A549 (cell line): ENCODE measurements at regions not wholly inside any gene's neighbourhood (a gene's known extent, or its start where the extent isn't known, plus 50 kb on each side); places are given as distances from the start of the nearest gene placed in this dataset.

Source experiments
- ATAC-seq, 2 experiments: fragments of 200-7000 bp in 1 of 2; fragments of >200 bp in 1 of 2; cut with Nextera tagmentation in 1 of 2; cut with Tn5 transposase in 1 of 2; 3 replicates each; pipeline versions ENCODE4 v1.8.0 to v1.9.1; 2018 to 2020; ENCODE audit warnings: mild to moderate bottlenecking in 1 of 2, moderate library complexity in 1 of 2
- CTCF ChIA-PET: fragments of 300-600 bp; sonication (Branson Sonifier 250); formaldehyde crosslinking; extraction: SDS; loops from one replicate; lab custom pipeline; 2021; ENCODE audit warnings: antibody characterized with exemption, inconsistent platforms; lab: Yijun Ruan, JAX
- POLR2A ChIA-PET: fragments of 350-600 bp; formaldehyde crosslinking; extraction: SDS; loops from one replicate; lab custom pipeline; 2021; ENCODE audit warnings: antibody characterized with exemption, inconsistent platforms; lab: Yijun Ruan, JAX
- DNase-seq, 2 experiments: peaks; one replicate each; pipeline versions ENCODE4 v3.0.0 to v3.0.0-alpha.2; 2011 to 2016; ENCODE audit warnings: low read depth in 1 of 2, low spot score in 1 of 2
- FAIRE-seq: peaks from 2 replicates; lab custom pipeline; 2011; peaks lifted over from hg19 to GRCh38; lab: Jason Lieb, UNC
- H3K27ac ChIP-seq, 2 experiments: fragments of >200 bp; sonication (Bioruptor Twin); formaldehyde crosslinking; 3 replicates each; pipeline ENCODE4 v1.5.1; 2016 to 2017
- H3K4me1 ChIP-seq: fragments of >200 bp; sonication (Bioruptor Twin); formaldehyde crosslinking; 3 replicates; pipeline ENCODE4 v1.6.1; 2016
- H3K4me2 ChIP-seq: fragments of >200 bp; sonication (Bioruptor Twin); formaldehyde crosslinking; 3 replicates; pipeline ENCODE4 v1.6.1; 2016
- H3K4me3 ChIP-seq: fragments of >200 bp; sonication (Bioruptor Twin); formaldehyde crosslinking; 3 replicates; pipeline ENCODE4 v1.5.1; 2016
- H3K9me3 ChIP-seq: fragments of >200 bp; sonication (Bioruptor Twin); formaldehyde crosslinking; 3 replicates; pipeline ENCODE4 v1.6.1; 2016
- ATOH8 ChIP-seq: fragments of 250-450 bp; sonication (Bioruptor Pico); IDR thresholded peaks from 2 replicates; pipeline ENCODE4 v1.5.0; 2020; ENCODE audit warnings: low read depth, mild to moderate bottlenecking, moderate library complexity
- BHLHE40 ChIP-seq: IDR thresholded peaks from 2 replicates; pipeline ENCODE4 v1.6.1; 2012; ENCODE audit warnings: low read depth, low read length, inconsistent platforms
- CEBPB ChIP-seq, 2 experiments: fragments of >200 bp in 1 of 2; sonication (Bioruptor Twin) in 1 of 2; formaldehyde crosslinking in 1 of 2; IDR thresholded peaks; 2 replicates each; pipeline ENCODE4 v1.6.1; 2012 to 2016
- EHF ChIP-seq: fragments of 250-450 bp; sonication (Bioruptor Pico); IDR thresholded peaks from 2 replicates; pipeline ENCODE4 v1.5.0; 2020; ENCODE audit warnings: mild to moderate bottlenecking
- FOXS1 ChIP-seq: fragments of 250-450 bp; sonication (Bioruptor Pico); IDR thresholded peaks from 2 replicates; pipeline ENCODE4 v1.5.0; 2020; ENCODE audit warnings: mild to moderate bottlenecking, moderate library complexity
- GATA3 ChIP-seq: IDR thresholded peaks from 2 replicates; pipeline ENCODE4 v1.6.1; 2012; ENCODE audit warnings: borderline replicate concordance
- HEYL ChIP-seq: fragments of 250-450 bp; sonication (Bioruptor Pico); IDR thresholded peaks from 2 replicates; pipeline ENCODE4 v1.8.0; 2021; ENCODE audit warnings: mild to moderate bottlenecking, moderate library complexity
- JUN ChIP-seq, 2 experiments: fragments of >200 bp; sonication (Bioruptor Twin); formaldehyde crosslinking; IDR thresholded peaks; 2 replicates in 1 of 2; 3 replicates in 1 of 2; pipeline ENCODE4 v1.6.1; 2016 to 2017
- JUNB ChIP-seq: fragments of >200 bp; sonication (Bioruptor Twin); formaldehyde crosslinking; IDR thresholded peaks from 2 replicates; pipeline ENCODE4 v1.6.1; 2016
- NFE2L2 ChIP-seq: fragments of 150-350 bp; conservative IDR thresholded peaks from 2 replicates; pipeline ENCODE4 v1.6.1; 2014; ENCODE audit warnings: low read length
- NR3C1 ChIP-seq: fragments of >200 bp; sonication (Bioruptor Twin); formaldehyde crosslinking; IDR thresholded peaks from 3 replicates; pipeline ENCODE4 v1.6.1; 2017
- PBX3 ChIP-seq: IDR thresholded peaks from 2 replicates; pipeline ENCODE4 v1.6.1; 2012
- SMC3 ChIP-seq: fragments of >200 bp; sonication (Bioruptor Twin); formaldehyde crosslinking; IDR thresholded peaks from 3 replicates; pipeline ENCODE4 v1.6.1; 2018; ENCODE audit warnings: inconsistent platforms
- SREBF2 ChIP-seq: fragments of 450-650 bp; IDR thresholded peaks from 2 replicates; pipeline ENCODE4 v1.6.1; 2014; ENCODE audit warnings: mild to moderate bottlenecking, moderate library complexity
- TFCP2L1 ChIP-seq: fragments of 250-450 bp; sonication (Bioruptor Pico); IDR thresholded peaks from 2 replicates; pipeline ENCODE4 v1.5.0; 2021; ENCODE audit warnings: mild to moderate bottlenecking
- TP53 ChIP-seq: fragments of 250-450 bp; sonication (Bioruptor Pico); IDR thresholded peaks from 2 replicates; pipeline ENCODE4 v1.5.0; 2021; ENCODE audit warnings: mild to moderate bottlenecking, moderate library complexity
- USF2 ChIP-seq: fragments of 450-650 bp; IDR thresholded peaks from 2 replicates; pipeline ENCODE4 v1.6.1; 2014; ENCODE audit warnings: antibody characterized with exemption
- ZC3H11A ChIP-seq: fragments of 450-650 bp; IDR thresholded peaks from 2 replicates; pipeline ENCODE4 v1.6.1; 2014; ENCODE audit warnings: antibody characterized with exemption, mild to moderate bottlenecking
- ZFP36 ChIP-seq: fragments of 450-650 bp; IDR thresholded peaks from 2 replicates; pipeline ENCODE4 v1.6.1; 2014; ENCODE audit warnings: borderline replicate concordance; ENCODE audit not compliant: partially characterized antibody
- WGBS: methylation state at CpG from one replicate; pipeline ENCODE4 v1.1.6; 2017; ENCODE audit errors: missing lambda C conversion rate; 5-methylcytosine and 5-hydroxymethylcytosine counted together
- TF ChIP-seq, protein P1 (sequence below): fragments of >200 bp; sonication (Bioruptor Twin); formaldehyde crosslinking; IDR thresholded peaks from 3 replicates; pipeline ENCODE4 v1.5.1; 2016
- TF ChIP-seq, protein P2 (sequence below): fragments of 150-350 bp; IDR thresholded peaks from 2 replicates; pipeline ENCODE4 v1.6.1; 2014; ENCODE audit warnings: low read depth, mild to moderate bottlenecking, low read length
- TF ChIP-seq, protein P3 (sequence below): IDR thresholded peaks from 2 replicates; pipeline ENCODE4 v1.6.1; 2012; ENCODE audit warnings: low read depth, borderline replicate concordance

DNA sequence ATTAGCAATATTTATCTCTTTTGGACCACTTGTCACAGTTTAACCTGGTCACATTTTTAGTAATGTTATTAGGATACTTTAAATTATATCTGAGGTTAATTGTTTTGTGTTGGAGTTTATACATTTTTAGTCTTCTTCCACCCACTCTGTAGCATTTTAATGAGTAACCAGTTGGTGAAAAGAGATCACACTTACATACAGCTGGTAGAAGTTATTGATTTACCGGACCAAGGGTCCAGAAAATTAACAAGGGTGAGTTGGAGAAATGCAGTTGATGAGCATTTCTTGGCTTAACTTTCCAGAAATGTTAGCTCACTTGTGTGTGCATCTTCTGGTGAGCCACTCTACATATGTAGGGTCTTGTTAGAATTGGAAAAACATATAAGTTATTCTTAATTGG lies 219.6 kb downstream of the GRXCR1 start:
- 0% methylated on average over 1 of the region's 1 CpG for WGBS
- ATAC-seq: no peak
- no peak overlapping the region for H3K4me2 ChIP-seq
- no peak overlapping the region for H3K4me3 ChIP-seq
- ChIA-PET CTCF (no interaction called here), POLR2A (no interaction called here)
- FAIRE-seq: no peak
- no peaks in the 10 kb centered on the region for H3K4me1 ChIP-seq
- no peak for DNase-seq
- no peak for TF ChIP-seq FOXS1 (CRISPR knock-in tag)
- TF ChIP-seq, all 56 proteins: peak for 0
- H3K9me3 ChIP-seq: no peaks in the 10 kb centered on the region
- H3K27ac ChIP-seq: no peak overlapping the region

GRCh38 chr4:43113196-43113595 lies 220.7 kb downstream of the GRXCR1 start:
- TF ChIP-seq, protein P1, sequence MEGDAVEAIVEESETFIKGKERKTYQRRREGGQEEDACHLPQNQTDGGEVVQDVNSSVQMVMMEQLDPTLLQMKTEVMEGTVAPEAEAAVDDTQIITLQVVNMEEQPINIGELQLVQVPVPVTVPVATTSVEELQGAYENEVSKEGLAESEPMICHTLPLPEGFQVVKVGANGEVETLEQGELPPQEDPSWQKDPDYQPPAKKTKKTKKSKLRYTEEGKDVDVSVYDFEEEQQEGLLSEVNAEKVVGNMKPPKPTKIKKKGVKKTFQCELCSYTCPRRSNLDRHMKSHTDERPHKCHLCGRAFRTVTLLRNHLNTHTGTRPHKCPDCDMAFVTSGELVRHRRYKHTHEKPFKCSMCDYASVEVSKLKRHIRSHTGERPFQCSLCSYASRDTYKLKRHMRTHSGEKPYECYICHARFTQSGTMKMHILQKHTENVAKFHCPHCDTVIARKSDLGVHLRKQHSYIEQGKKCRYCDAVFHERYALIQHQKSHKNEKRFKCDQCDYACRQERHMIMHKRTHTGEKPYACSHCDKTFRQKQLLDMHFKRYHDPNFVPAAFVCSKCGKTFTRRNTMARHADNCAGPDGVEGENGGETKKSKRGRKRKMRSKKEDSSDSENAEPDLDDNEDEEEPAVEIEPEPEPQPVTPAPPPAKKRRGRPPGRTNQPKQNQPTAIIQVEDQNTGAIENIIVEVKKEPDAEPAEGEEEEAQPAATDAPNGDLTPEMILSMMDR: no peak
- no peak for TF ChIP-seq ZFP36
- no peak for TF ChIP-seq TP53
- TF ChIP-seq, protein P2, sequence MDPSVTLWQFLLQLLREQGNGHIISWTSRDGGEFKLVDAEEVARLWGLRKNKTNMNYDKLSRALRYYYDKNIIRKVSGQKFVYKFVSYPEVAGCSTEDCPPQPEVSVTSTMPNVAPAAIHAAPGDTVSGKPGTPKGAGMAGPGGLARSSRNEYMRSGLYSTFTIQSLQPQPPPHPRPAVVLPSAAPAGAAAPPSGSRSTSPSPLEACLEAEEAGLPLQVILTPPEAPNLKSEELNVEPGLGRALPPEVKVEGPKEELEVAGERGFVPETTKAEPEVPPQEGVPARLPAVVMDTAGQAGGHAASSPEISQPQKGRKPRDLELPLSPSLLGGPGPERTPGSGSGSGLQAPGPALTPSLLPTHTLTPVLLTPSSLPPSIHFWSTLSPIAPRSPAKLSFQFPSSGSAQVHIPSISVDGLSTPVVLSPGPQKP: no peak
- no peak for TF ChIP-seq USF2
- no peak for TF ChIP-seq ZC3H11A
- no peak for TF ChIP-seq BHLHE40
- no peak for TF ChIP-seq JUN (IDR thresholded peaks at IDR 0.05)
- no peak for TF ChIP-seq SMC3
- TF ChIP-seq GATA3: no peak
- no peak for TF ChIP-seq FOXS1 (CRISPR knock-in tag)
- TF ChIP-seq SREBF2: no peak
- no peak for TF ChIP-seq PBX3
- TF ChIP-seq, protein P3, sequence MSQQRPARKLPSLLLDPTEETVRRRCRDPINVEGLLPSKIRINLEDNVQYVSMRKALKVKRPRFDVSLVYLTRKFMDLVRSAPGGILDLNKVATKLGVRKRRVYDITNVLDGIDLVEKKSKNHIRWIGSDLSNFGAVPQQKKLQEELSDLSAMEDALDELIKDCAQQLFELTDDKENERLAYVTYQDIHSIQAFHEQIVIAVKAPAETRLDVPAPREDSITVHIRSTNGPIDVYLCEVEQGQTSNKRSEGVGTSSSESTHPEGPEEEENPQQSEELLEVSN: no peak
- TF ChIP-seq HEYL (CRISPR knock-in tag): no peak
- TF ChIP-seq NFE2L2: no peak
- TF ChIP-seq CEBPB (IDR thresholded peaks at IDR 0.05): no peak
- no peak for TF ChIP-seq EHF (CRISPR knock-in tag)
- WGBS: 0% methylated on average over 1 of the region's 3 CpGs

GRCh38 chr4:43126595-43126994 lies 234.1 kb downstream of the GRXCR1 start:
- no peaks in the 10 kb centered on the region for H3K9me3 ChIP-seq
- H3K4me3 ChIP-seq: no peak overlapping the region
- H3K27ac ChIP-seq: no peak overlapping the region
- FAIRE-seq: no peak
- ChIA-PET POLR2A (no interaction called here), CTCF (no interaction called here)
- no peak overlapping the region for H3K4me2 ChIP-seq
- no peak for ATAC-seq
- H3K4me1 ChIP-seq: no peaks in the 10 kb centered on the region
- no peak for DNase-seq
- TF ChIP-seq PBX3 (no peak), ATOH8 (CRISPR knock-in tag) (no peak), SMC3 (no peak), TFCP2L1 (CRISPR knock-in tag) (no peak), FOXS1 (CRISPR knock-in tag) (no peak), JUN (IDR thresholded peaks at IDR 0.05) (no peak), JUNB (no peak), NR3C1 (no peak)
- TF ChIP-seq, protein P2: no peak
- TF ChIP-seq, protein P1: no peak
- TF ChIP-seq, all 56 proteins: peak for 0

More at GRCh38 chr4:43113196-43113595, 220.7 kb downstream of the GRXCR1 start:
- no peaks in the 10 kb centered on the region for H3K9me3 ChIP-seq
- no peak for DNase-seq
- FAIRE-seq: no peak
- H3K4me3 ChIP-seq: no peak overlapping the region
- no peak for ATAC-seq
- no peak overlapping the region for H3K27ac ChIP-seq
- H3K4me1 ChIP-seq: no peaks in the 10 kb centered on the region
- no peak overlapping the region for H3K4me2 ChIP-seq
- ChIA-PET POLR2A (no interaction called here), CTCF (no interaction called here)
